GM06990 (cell line): ENCODE measurements at regions not wholly inside any gene's neighbourhood (a gene's known extent, or its start where the extent isn't known, plus 50 kb on each side); places are given as distances from the start of the nearest gene placed in this dataset.

Experiments
- DNase-seq: peaks from one replicate; pipeline ENCODE4 v3.0.0-alpha.2; 2011; ENCODE audit not compliant: insufficient read length; ENCODE audit errors: extremely low read depth
- H3K27me3 ChIP-seq: replicated peaks from 2 replicates; pipeline ENCODE4 v1.6.0; 2011; ENCODE audit warnings: low read length; ENCODE audit not compliant: control insufficient read depth, insufficient read depth
- H3K36me3 ChIP-seq: 2 replicates; pipeline ENCODE4 v1.5.1; 2011; ENCODE audit warnings: low read length; ENCODE audit not compliant: control insufficient read depth, insufficient read depth
- H3K4me3 ChIP-seq: replicated peaks from 2 replicates; pipeline ENCODE4 v1.5.1; 2011; ENCODE audit warnings: low read depth, mild to moderate bottlenecking, control low read depth, low read length
- CTCF ChIP-seq: IDR thresholded peaks from 2 replicates; pipeline ENCODE4 v1.5.1; 2011; ENCODE audit warnings: low read length, control low read depth, mild to moderate bottlenecking, inconsistent platforms; ENCODE audit not compliant: insufficient read depth, poor library complexity, severe bottlenecking

GRCh38 chr12:124509300-124509675, 58.1 kb downstream of the NCOR2 start:
- no peak overlapping the region for H3K4me3 ChIP-seq
- DNase-seq = no peak
- TF ChIP-seq CTCF = no peak
- H3K36me3 ChIP-seq = no peaks in the 10 kb centered on the region; the same call in 1 of the 2 replicates
- no peaks in the 10 kb centered on the region for H3K27me3 ChIP-seq

DNA sequence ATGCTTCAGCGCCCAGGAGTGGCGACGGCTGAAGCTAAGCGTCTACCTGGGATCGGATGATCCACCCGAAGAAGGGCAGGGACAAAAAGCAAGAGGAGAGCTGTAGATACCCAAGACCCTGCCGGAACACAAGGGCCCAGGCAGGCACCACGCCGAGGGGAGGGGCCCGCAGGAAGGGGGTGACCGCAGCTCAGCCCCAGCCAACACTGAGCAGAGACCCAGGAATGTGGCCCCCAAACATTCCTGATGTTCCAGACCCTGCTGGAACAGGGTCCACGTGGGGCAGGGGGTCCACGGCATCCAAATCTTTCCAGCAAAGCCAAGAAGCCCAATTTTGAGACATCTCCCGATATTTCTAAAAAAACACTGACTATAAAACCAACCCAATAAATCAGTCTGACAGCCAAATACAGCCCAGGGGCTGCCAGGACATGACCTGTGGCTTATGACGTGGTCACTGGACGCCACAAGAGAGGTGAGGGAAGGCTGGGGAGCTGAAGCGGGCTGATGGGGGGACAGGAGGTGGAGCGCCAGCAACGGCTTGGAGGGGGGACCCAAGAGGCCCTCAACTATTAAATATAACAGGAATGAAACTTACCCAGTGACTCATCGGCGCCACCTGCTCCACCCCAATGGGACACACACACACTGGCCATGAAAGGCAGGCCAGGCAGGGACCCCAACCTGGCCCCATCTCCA, 58.9 kb downstream of the NCOR2 start:
- no peaks in the 10 kb centered on the region; the same call in 1 of the 2 replicates for H3K36me3 ChIP-seq
- H3K27me3 ChIP-seq = no peaks in the 10 kb centered on the region
- DNase-seq = no peak
- peak; percentile 35 for TF ChIP-seq CTCF
- no peak overlapping the region for H3K4me3 ChIP-seq

DNA sequence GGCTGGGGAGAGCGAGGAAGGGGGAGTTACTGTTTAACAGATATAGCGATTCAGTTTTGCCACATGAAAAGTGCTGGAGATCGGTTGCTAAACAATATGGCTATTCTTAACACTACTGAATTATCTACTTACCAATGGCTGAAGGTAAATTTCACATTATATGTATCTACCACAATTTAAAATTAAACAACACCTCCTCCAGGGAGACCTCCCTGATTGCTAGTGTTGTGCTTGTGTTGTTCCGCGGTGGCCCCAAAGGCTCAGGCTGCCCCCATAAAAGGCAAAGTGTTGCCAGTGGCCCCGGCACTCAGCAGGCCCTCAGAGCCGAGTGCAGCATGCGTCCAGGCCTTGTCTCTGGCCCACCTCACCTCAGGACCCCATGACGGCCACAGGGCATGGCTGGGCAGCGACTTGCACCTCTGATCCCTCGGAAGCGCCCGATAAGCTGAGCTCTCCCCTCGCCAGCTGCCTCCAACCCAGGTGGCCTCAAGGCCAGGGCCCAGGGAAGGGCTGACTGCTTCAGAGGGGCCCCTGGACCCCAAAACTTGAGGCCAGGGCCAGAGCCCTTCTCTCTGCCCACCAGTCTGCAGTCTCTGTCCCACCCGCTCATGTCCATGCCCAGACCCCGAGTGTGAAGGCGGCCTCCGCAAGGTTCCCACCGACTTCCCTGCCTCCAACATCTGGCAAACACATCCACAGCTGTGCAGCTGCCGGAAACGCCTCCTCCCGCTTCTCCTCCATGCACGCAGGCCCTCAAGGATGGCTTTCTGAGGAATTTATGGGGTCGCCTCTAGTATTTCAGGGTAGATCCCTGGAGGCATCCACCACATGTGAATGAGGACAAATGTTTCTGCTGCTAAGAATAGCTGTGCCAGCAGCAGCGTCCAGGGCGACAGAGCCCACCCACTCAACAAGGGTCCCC, 60.0 kb downstream of the NCOR2 start:
- no peaks in the 10 kb centered on the region for H3K27me3 ChIP-seq
- no peaks in the 10 kb centered on the region; the same call in 1 of the 2 replicates for H3K36me3 ChIP-seq
- TF ChIP-seq CTCF = no peak
- no peak for DNase-seq
- no peak overlapping the region for H3K4me3 ChIP-seq

DNA sequence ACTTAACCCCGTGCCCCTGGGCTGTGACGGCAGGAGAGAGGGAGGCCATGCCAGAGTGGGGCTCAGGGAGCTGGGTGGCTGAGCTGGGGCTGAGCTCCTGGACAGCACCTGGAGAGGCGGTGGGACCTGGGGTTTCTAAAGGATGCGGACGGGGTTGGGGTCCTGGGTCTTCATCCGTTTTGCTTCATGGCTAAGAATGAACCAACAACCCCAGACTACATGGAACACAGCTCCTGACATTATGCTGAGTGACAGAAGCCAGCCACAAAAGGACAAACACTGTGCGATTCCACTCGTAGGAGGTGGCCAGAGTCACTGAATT, 60.6 kb downstream of the NCOR2 start:
- DNase-seq = no peak
- Histone ChIP-seq H3K27me3 (no peaks in the 10 kb centered on the region), H3K4me3 (no peak overlapping the region), H3K36me3 (no peaks in the 10 kb centered on the region; the same call in 1 of the 2 replicates)
- no peak for TF ChIP-seq CTCF

DNA sequence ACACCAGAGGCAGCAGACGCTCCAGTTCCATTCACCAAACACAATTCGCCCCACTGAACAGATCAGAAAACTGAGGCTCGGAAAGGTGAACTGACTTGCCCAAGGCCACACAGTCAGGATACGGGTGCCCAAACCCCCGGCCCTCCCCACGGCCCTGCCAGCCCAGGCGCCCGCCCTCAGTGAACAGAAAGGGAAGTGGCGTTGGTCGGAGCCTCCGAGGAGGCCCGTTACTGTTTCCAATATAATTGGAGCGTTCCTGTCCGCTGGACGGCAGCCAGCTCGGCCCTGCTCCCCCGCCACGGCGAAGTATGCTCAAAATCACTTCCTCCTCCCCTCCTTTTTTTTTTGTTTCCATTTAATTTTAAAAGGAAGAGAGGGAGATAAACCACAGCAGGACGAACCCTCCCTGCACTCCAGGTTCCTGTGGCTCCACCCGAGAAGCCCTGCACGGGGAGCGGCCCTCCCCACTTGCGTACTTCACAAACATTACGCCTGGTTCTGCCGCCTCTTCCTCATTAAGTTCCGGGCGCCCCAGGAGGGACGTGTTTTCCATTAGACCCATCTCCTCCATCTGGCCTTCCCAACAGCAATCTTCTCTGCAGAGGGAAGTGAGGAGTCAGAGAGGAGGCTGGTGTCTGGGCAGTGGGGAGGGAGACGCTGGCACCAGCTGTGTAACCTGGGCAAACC, 61.1 kb downstream of the NCOR2 start:
- Histone ChIP-seq H3K27me3 (no peaks in the 10 kb centered on the region), H3K36me3 (no peaks in the 10 kb centered on the region; the same call in none of the 2 replicates), H3K4me3 (no peak overlapping the region)
- DNase-seq = no peak
- no peak for TF ChIP-seq CTCF
